ENCODE measurements at regions not wholly inside any gene's neighbourhood (a gene's known extent, or its start where the extent isn't known, plus 50 kb on each side); places are given as distances from the start of the nearest gene placed in this dataset.

- TF ChIP-seq CTCF (IDR thresholded peaks at IDR 0.05) (no peak), POLR2A (IDR thresholded peaks at IDR 0.05) (no peak)
These were observed 226.7 kb upstream of the MYOCD start for GRCh38 chr17:12438813-12439586.
